ENCODE measurements at regions not wholly inside any gene's neighbourhood (a gene's known extent, or its start where the extent isn't known, plus 50 kb on each side); places are given as distances from the start of the nearest gene placed in this dataset.

DNA sequence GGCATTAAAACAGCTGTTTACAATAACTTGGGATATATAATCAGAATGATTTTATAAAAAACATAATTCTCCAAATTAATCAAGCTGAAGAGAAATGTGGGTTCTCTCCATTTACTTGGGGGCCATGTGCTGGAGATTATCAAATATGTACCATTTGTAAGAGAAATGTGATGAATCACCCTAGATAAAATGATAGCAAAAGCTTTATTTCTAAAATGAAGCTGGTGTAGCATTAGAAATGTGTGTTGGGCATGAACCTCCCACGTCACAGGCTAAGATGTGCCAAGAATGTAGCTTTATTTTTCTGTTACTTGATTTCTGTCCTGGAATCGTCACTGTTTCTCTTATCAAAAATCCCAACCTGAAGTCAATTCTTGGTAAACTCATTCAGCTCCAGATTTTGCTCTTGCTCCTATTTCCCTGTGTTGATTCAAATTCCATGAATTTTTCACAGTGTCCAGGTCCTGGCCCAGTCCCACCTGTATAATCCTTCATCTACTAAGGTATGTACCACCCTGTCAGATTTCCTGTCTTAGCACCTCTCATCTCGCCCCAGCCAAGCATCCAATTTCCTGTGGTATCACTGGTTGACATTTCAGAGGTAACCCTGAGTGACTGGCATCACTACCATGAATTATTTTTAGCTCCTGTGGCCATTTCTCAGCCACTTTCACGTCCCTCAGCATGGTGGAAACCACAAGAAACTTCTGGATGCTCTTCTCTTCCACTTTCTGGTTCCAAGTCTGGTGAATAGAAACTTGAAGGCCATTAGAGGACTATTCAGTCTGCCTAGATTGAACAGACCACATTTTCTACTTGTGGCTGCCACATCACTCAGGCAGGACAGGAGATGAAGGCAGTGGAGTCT is 103.6 kb upstream of the FLRT2 start:
- no peak for DNase-seq

DNA sequence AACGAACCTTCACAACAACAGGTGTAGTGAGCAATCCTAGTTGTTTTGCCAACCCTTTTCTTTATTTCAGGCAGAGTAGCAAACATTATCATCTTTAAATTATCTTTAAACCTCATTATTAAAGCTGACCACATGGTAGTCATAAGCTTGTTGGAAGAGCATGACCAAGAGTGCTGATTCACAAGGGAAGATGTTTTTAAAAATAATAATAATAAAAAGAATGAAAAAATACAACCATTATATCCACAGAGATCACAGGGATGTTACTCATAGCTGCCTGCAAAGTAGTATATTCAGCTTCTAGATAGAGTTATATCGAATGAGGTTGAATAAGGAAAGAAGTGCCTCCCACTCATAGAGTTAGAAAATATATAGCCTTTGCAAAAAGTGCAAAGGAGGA is 101.0 kb upstream of the FLRT2 start:
- DNase-seq, result no peak

DNA sequence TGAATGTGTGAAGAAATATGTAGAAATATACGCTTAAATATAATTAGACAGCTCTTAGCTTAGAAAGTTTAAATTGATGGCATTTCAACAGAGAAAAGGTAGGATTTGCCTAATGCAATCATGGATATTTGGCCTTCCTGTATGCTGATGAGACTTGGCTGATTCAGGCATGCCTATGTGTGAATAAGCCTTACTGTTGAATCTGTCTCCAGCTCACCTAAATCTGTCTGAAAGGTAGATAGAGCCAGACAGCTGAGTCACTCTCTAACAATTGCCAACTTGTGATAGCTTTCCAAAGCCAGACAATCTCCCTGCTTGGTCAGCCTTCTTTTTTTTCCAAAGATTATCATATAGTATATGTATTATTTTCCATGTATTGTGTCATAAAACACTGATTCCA is 92.8 kb upstream of the FLRT2 start:
- DNase-seq, result no peak

DNA sequence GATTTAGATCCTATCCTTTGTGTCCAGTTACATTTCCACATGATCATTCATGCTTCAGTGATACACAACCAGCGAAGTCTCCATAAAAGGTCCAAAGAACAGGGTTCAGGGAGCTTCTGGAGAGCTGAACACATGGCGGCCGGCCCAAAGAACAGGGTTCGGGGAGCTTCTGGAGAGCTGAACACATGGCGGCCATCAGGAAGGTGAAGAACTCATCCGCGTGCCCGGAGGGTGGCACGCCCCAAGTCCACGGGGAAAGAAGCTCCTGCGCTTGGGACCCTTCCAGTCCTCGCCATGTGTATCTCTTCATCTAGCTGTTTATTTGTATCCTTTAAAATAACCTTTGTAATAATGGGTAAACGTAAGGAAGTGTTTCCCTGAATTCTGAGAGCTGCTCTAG is 91.9 kb upstream of the FLRT2 start:
- peak in 1 of 56 donors; percentile 0 for DNase-seq

DNA sequence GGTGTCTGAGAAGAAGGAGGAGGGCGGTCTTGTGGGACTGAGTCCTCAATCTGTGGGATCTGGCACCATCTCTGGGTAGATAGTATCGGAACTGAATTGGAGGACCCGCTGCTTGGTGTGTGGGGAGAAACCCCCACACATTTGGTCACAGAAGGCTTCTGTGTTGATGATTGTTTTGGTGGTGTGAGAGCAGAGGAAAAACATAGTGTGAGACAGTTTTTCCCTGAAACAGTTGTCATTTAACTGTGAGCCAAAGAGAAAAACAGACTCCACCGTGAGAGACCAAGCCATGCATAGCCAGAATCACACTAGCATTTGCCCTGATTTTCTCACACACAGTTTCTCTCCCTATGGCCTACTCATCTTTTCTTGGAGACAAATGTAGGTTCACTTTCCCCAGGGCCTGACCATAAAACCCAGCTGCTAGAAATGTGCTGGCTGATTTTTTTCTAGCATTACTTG is 91.4 kb upstream of the FLRT2 start:
- no peak for DNase-seq

DNA sequence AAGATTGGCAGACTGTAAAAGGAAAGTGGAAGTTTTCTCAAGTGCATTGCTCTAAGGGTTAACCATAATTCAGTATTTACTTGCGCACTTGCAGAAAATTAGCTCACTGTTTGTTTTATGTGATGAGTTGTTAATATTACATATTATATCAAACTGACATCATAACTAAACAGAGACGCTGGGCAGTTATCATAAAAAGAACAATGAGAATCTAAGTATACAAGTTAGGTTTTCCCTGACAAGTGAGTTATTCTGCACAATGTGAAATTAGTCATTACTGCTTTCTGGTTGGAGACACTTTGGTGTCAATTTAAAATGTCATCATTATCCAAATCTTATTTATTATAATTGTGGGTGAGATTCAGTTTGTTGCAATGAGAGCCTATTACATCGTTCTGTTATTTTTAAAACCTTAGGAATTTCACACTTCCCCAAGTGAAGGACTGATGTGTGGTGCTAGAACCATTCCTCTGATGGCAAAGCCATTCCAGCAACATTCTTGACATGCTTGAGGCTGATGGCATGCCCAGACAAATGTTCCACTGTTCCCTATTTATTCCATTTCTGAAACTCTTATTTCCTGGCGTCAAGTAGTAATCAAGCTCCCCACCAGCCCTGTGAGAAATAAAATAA is 90.1 kb upstream of the FLRT2 start:
- no peak for DNase-seq

DNA sequence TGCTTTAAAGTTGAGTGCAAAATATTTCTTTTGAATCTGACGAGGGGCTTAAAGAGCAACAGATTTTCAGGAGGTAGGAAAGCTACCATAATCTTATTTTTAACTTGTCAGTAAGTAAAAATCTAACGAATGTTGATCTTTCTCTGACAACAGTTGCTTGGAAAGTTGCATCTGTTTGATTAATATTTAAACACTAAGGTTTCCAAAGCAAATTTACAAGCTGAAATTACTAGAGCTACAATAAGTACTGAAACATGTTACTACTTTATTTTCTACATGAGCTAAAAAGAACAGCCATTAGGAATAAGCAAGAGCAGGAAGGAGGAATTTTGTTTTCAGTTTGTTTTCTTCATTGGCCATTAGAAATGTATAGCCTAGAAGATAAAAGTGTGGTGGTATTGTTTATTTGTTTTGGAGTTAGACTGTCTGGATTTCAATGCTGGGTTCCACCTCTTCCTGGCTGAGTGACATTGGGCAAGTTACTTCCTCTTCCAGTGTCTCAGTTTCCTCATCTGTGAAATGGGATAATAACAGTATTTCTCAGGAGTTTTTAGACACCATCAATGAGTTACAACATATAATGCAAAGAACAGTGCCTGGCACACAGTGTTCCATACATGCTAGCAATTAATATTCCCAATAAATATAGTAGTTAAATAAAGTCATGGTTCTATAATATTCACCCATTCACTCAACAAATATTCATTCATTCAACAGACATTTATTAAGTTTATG is 87.9 kb upstream of the FLRT2 start:
- DNase-seq, result no peak

DNA sequence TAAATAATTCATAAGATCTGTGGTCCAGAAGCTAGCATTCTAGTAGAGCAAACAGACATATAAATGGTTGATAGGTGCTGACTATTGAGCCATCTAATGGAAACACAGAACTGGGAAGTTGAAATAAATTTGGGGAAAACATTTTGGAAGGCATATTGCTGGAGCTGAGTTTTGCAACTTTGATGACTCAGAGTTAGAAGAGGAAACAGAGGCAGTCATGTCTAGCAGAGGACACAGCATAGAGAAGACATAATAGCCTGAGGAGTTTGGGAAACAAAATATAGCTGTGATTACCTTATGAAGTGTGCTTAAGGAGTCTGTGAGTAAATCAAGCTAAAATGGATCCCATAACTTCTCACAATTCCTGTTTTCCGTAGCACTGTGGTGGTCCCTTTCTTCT is 86.9 kb upstream of the FLRT2 start:
- DNase-seq, result no peak

DNA sequence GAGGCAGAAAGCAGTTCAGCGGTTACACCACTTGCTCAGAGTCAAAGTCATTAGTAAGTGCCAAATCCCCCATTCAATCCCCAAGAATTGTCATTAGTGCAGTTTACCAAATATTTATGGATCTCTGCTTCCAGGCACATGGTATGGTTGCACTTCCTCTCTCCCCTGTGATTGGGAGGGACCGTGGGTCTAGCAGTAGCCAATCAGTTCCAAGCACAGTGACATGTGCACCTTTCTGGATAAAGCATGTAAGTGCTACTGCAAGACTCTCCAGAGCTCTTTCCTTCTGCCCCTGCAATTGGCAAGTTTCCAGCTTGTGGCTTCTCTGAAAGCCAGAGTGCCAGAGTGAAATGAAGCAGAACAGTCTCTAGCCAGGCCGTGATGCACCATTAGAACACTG is 85.3 kb upstream of the FLRT2 start:
- DNase-seq, result no peak

DNA sequence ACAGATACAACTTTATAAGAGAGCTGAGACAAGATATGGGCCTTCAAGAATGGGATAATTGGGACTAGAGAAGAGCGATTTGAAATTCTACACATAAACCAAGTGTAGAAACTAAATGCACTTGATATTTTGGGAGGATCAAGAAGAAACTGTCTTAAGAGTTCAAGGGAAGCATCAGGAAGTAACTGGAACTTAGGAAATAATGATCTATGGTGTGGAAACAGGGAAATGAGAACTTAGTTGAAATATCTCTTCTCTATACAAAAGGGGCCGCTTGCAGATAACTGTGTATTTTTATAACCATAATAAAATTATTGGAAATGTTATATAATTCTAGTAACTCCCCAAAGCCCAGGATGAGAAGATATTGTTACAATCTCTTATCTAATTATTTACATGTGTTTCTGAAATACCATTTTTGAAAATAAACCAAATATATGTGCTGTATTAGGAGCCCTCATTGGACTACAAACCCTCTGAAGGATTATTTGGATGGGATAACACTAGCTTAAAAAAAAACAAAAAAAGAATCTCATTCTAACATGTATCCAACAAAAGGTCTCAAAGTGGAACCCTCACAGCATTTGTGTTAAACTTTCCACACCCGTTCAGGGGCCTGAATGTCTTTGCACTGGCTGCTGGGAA is 84.7 kb upstream of the FLRT2 start:
- DNase-seq, result no peak

DNA sequence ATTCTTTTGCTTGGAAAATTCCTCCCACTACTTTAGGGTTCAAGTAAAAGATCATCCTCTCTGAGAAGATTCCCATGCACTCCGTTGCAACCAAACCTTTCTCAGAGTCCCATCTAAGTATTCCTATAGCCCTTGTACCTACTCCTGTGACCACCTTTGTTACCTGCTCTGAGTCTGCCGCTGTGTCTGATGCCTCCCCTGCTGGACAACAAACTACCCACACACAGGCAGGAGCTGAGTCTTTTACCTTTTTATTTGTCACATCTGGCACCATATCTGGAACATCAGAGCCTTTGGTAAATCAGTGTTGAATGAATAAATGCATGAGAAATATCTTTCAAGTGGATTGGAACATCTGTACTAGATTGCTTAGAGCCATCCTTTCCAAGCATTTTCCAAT is 82.1 kb upstream of the FLRT2 start:
- DNase-seq, result no peak

DNA sequence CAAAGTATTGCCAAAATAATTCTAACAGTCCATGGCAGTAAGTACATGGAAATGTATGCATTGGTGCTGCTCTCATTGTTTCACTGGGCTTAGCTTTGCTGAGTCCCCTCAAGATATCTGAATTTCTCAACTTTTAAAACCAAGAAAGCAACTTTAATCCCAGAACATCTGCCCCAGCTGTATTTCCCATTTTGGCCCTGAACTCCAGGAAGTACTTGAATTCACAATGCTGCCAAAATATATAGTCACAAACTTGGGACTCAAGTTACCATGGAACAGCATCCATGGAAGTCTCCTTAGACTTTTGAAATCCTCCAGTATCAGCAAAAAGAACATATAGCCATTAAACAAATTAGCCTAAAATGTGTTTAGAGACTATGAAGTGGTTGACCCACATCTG is 78.5 kb upstream of the FLRT2 start:
- no peak for DNase-seq

DNA sequence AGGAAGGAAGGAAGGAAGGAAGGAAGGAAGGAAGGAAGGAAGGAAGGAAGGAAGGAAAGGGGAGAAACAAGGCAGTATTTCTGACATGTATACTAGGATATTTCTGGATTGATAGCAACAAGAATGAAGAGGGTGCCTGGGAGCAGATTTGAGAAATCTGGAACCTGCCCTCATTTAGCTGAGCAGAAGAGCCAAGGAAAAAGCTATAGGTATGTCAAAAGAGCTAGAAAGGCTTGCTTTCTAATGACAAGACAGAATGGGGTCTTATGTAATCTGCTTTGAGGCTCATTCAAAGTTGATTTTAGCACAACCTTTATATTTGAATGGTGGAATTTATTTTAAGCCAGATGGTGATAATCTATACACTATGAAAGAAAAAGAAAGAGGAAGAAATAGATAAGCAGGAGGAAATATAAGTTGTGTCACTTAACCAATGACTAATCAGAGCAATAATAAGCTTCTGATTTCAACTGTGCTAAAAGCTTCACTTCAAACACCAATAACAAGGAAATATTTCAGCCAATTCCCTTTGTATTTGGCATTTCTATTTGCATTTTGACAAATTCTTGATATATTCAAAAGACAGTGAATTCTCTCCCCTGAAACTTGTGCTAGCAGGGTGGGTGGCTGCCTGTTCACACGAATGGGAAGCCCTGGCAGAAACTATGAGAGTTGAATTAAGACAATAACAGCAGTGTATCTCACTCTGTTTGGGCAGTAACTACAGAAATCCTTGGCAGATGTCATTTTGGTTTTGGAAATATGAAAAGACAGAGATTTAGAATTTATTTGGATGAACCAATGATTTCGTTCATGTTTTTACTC is 76.3 kb upstream of the FLRT2 start:
- no peak for DNase-seq

DNA sequence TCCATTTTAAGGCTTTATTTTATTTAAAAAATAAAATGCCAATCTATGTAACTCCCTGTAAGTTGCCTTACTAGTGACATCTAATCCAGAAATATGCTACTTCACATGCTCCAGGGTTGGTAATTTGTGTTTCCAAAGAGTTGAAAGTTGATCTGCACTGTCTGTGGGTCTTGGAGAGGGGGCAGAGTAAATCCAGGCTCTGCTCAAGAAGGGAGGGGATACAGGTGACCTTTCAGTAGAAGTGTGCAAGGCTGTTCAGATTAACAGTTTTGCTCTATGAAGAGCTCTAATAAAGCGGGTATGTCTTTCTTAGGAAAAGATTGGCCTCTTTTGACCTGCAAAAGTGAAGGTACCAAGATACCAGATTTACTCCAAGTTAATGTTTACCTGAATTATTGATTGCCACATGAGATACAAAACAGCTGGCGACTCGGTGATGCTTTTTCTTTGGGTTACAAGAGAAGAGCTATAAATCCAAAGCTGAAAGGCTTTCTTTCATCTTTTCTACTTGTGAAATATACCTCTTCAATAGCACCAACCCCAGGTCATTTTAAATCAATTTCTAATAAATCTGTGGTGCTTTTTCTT is 75.6 kb upstream of the FLRT2 start:
- DNase-seq, result no peak

DNA sequence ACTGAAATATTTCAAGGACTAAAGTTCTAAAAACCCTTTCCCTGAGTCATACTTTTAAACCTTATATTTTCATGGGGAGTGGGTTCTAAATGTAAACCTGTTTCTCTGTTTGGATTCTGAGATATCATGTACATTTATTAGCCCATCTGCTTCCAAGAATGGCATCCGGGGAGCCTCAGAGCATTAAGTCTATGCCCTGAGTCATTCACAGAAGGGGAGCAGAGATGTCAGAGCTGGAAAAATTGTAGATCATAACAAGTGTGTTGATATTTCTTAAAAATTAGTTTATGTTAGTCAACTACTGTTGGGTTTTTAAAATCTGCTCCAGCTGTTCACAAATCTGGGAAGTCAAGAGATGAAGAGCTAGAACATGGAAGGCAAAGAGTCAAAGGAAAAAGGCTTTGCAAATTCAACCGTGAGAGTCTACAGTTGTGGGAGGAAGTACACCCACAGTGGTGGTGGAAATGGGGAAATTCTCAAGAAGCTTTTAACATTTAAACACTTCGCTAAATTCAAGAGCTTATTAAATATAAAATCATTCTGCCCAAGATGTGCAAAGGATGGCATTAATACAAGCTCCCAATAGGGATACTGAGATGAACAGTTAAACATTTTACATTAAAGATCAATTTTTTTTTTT is 70.5 kb upstream of the FLRT2 start:
- no peak for DNase-seq

DNA sequence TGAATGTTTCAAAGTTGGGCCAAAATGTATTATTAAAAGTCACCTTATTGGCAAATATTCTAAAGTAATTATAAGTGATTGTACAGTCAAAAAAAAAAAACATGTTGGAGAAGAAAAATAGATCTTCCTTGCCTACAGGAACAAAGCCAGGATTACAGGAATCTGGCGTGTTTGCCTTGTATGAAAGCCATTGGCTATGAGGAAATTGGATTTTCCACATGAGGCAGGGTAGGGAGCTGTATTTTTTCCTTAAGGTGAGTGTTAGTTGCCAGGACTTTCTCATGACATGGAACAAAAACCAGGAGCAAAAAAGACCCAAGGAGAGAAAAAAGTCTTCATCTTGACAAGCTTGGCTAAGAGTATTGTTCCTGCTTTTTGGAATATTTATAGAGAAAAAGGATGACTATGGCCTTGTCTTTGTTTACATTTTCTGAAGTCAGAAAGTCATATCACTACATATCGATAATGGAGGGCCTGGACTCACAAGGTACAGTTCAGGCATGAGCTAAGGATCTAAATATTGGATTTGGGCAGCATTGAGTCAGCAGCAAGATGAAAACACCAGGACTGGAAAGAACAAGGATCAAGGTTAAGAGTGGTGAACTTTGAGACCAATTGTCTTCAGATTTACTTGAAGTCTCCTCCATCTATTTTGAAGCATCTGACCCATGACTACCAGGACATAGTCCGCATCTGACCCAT is 68.4 kb upstream of the FLRT2 start:
- DNase-seq, result no peak

DNA sequence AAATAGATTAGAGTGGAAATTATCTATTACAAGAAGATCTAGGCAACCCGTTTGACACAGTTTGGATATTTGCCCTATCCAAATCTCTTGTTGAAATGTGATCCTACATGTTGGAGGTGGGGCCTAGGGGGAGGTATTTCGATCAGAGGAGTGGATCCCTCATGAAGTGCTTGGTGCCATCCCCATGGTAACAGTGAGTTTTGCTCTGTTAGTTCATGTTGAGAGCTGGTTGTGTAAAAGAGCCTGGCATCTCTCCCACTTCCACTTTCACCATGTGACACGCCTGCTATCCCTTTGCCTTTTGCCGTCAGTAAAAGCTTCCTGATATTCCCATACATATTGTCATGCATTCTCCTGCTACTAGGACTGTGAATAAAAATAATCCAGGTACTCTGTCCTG is 66.4 kb upstream of the FLRT2 start:
- no peak for DNase-seq

DNA sequence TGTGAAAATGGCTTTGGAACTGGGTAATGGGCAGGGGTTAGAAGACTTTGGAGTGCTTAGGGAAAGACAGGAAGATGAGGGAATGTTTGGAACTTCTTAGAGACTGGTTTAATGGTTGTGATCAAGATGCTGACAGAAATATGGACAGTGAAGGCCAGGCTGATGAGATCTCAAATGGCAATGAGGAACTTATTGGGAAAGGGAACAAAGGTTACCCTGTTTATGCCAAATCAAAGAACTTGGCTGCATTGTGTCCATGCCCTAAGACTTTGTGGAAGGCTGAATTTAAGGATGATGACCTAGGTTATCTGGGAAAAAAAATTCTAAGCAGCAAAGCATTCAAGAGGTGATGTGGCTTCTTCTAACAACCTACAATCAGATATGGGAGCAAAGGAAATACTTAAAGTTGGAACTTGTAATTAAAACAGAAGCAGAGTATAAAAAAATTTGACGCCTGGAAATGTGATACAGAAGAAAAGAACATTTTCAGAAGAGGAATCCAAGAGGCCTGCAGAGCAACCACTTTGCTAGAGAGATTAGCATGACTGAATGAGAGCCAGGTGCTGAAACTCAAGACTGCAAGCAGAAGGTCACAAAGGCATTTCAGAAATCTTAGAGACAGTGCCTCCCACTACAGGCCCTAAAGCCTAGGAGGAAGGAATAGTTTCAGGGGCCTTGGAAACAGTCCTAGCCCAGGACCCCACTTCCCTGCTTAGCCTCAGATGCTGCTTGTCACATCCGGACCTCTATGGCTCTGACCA is 65.6 kb upstream of the FLRT2 start:
- no peak for DNase-seq

DNA sequence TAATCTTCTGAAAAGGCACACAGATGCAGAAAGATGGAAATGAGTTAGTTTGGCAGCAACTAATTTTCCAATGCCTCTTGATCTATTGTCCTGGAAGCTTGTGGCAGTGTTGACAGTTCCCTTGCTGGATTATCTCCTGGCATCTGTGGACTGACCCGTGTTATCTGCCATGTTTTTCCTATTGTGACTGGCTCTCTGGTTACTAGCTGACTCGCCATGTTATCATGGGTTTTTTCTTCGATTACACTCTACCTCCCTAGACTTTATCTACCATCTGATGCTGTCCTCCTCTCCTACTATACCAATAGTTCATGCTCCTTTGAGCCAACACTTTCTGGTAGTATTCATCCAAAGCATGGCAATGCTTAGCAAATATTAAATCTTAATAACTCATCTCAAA is 63.3 kb upstream of the FLRT2 start:
- no peak for DNase-seq

Data from amygdala (tissue), 56 donors.